ENCODE measurements at regions not wholly inside any gene's neighbourhood (a gene's known extent, or its start where the extent isn't known, plus 50 kb on each side); places are given as distances from the start of the nearest gene placed in this dataset.

DNA sequence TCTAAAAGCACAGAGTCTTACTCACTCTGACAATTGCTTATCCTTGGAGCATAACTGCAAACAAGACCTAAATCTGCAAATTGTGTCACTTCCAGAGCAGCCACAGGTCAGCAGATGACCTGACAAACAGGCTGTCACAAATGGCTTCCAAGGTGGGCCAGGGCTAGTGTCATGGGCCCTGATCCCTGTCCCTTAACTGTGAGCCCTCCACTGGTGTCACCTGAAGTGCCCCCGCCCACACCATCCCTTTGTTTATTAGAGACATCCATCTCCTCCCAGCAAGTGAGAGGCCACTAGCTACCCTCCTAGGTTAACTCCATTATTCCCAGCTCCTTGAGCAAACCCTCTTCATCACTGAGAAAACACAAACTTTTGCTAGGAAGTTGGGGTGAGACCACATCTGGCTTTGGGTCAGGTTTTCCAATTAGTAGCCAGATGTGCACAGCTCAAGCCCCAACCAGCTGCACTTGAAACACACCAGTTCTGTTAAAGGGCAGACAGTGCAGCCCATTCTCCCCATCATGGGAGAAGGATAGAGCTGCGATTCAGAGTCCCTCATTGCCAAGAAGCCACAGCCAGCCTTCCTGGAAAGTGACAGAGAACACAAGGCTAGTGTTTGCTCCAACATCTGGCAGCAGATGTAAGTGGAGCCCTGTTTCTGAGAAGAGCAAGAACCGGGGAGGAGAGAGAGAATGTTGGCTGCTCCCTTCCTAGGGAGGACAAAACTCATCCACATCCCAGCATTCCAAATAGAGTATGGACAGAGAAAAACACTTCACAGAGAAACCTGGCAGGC, 75.7 kb upstream of the NANOS1 start (continued):
- TF ChIP-seq, protein P1, sequence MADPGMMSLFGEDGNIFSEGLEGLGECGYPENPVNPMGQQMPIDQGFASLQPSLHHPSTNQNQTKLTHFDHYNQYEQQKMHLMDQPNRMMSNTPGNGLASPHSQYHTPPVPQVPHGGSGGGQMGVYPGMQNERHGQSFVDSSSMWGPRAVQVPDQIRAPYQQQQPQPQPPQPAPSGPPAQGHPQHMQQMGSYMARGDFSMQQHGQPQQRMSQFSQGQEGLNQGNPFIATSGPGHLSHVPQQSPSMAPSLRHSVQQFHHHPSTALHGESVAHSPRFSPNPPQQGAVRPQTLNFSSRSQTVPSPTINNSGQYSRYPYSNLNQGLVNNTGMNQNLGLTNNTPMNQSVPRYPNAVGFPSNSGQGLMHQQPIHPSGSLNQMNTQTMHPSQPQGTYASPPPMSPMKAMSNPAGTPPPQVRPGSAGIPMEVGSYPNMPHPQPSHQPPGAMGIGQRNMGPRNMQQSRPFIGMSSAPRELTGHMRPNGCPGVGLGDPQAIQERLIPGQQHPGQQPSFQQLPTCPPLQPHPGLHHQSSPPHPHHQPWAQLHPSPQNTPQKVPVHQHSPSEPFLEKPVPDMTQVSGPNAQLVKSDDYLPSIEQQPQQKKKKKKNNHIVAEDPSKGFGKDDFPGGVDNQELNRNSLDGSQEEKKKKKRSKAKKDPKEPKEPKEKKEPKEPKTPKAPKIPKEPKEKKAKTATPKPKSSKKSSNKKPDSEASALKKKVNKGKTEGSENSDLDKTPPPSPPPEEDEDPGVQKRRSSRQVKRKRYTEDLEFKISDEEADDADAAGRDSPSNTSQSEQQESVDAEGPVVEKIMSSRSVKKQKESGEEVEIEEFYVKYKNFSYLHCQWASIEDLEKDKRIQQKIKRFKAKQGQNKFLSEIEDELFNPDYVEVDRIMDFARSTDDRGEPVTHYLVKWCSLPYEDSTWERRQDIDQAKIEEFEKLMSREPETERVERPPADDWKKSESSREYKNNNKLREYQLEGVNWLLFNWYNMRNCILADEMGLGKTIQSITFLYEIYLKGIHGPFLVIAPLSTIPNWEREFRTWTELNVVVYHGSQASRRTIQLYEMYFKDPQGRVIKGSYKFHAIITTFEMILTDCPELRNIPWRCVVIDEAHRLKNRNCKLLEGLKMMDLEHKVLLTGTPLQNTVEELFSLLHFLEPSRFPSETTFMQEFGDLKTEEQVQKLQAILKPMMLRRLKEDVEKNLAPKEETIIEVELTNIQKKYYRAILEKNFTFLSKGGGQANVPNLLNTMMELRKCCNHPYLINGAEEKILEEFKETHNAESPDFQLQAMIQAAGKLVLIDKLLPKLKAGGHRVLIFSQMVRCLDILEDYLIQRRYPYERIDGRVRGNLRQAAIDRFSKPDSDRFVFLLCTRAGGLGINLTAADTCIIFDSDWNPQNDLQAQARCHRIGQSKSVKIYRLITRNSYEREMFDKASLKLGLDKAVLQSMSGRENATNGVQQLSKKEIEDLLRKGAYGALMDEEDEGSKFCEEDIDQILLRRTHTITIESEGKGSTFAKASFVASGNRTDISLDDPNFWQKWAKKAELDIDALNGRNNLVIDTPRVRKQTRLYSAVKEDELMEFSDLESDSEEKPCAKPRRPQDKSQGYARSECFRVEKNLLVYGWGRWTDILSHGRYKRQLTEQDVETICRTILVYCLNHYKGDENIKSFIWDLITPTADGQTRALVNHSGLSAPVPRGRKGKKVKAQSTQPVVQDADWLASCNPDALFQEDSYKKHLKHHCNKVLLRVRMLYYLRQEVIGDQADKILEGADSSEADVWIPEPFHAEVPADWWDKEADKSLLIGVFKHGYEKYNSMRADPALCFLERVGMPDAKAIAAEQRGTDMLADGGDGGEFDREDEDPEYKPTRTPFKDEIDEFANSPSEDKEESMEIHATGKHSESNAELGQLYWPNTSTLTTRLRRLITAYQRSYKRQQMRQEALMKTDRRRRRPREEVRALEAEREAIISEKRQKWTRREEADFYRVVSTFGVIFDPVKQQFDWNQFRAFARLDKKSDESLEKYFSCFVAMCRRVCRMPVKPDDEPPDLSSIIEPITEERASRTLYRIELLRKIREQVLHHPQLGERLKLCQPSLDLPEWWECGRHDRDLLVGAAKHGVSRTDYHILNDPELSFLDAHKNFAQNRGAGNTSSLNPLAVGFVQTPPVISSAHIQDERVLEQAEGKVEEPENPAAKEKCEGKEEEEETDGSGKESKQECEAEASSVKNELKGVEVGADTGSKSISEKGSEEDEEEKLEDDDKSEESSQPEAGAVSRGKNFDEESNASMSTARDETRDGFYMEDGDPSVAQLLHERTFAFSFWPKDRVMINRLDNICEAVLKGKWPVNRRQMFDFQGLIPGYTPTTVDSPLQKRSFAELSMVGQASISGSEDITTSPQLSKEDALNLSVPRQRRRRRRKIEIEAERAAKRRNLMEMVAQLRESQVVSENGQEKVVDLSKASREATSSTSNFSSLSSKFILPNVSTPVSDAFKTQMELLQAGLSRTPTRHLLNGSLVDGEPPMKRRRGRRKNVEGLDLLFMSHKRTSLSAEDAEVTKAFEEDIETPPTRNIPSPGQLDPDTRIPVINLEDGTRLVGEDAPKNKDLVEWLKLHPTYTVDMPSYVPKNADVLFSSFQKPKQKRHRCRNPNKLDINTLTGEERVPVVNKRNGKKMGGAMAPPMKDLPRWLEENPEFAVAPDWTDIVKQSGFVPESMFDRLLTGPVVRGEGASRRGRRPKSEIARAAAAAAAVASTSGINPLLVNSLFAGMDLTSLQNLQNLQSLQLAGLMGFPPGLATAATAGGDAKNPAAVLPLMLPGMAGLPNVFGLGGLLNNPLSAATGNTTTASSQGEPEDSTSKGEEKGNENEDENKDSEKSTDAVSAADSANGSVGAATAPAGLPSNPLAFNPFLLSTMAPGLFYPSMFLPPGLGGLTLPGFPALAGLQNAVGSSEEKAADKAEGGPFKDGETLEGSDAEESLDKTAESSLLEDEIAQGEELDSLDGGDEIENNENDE (IDR thresholded peaks at IDR 0.05; ENCODE audit: insufficient replicate concordance, low read length), result no peak
- TF ChIP-seq TEAD4 (IDR thresholded peaks at IDR 0.05; ENCODE audit: low read depth, low read length) (no peak), EZH2 (IDR thresholded peaks at IDR 0.05; ENCODE audit: low read depth, low read length, severe bottlenecking) (no peak), SRF (IDR thresholded peaks at IDR 0.05; ENCODE audit: low read depth, low read length) (no peak), CBX8 (IDR thresholded peaks at IDR 0.05; ENCODE audit: borderline replicate concordance, low read depth, low read length) (no peak), CEBPB (IDR thresholded peaks at IDR 0.05; ENCODE audit: low read depth, low read length) (no peak), KDM5A (IDR thresholded peaks at IDR 0.05; ENCODE audit: low read length) (no peak)
- TF ChIP-seq, protein P2, sequence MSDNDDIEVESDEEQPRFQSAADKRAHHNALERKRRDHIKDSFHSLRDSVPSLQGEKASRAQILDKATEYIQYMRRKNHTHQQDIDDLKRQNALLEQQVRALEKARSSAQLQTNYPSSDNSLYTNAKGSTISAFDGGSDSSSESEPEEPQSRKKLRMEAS (IDR thresholded peaks at IDR 0.05), result no peak
- TF ChIP-seq, protein P3, sequence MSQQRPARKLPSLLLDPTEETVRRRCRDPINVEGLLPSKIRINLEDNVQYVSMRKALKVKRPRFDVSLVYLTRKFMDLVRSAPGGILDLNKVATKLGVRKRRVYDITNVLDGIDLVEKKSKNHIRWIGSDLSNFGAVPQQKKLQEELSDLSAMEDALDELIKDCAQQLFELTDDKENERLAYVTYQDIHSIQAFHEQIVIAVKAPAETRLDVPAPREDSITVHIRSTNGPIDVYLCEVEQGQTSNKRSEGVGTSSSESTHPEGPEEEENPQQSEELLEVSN (IDR thresholded peaks at IDR 0.05), result no peak

Data from H1 (cell line).